Mesothelial cell of epicardium (in vitro differentiated cells): ENCODE measurements at regions not wholly inside any gene's neighbourhood (a gene's known extent, or its start where the extent isn't known, plus 50 kb on each side); places are given as distances from the start of the nearest gene placed in this dataset.
"Not testable (repeated sequence)": the region's sequence is repeated elsewhere in the genome, so short reads cannot be mapped to it uniquely, and the experiment has no call there.

Experiments used
- DNase-seq, 2 experiments: peaks; one replicate each; pipeline ENCODE4 v3.0.0; 2021; ENCODE audit warnings: low spot score in 2 of 2; ENCODE audit not compliant: unreplicated experiment in 2 of 2
- H3K27ac Mint-ChIP-seq: 2 replicates; pipeline ENCODE4 v1.8.0; 2021; ENCODE audit warnings: mixed read lengths
- H3K27me3 Mint-ChIP-seq: 2 replicates; pipeline ENCODE4 v1.8.0; 2021; ENCODE audit warnings: low read depth, mixed read lengths
- H3K36me3 Mint-ChIP-seq: 2 replicates; pipeline ENCODE4 v1.8.0; 2021; ENCODE audit warnings: mixed read lengths
- H3K4me1 Mint-ChIP-seq: 2 replicates; pipeline ENCODE4 v1.8.0; 2021; ENCODE audit warnings: mixed read lengths
- H3K4me3 Mint-ChIP-seq: 2 replicates; pipeline ENCODE4 v1.8.0; 2021; ENCODE audit warnings: mild to moderate bottlenecking, moderate library complexity, mixed read lengths
- H3K9me3 Mint-ChIP-seq: 2 replicates; pipeline ENCODE4 v1.8.0; 2021; ENCODE audit warnings: mixed read lengths
- TF ChIP-seq, protein P1 (sequence below): fragments of 200-600 bp; sonication (generic); IDR thresholded peaks from one replicate; pipeline ENCODE4 v1.5.0; 2021; ENCODE audit warnings: antibody characterized with exemption; ENCODE audit not compliant: unreplicated experiment

DNA sequence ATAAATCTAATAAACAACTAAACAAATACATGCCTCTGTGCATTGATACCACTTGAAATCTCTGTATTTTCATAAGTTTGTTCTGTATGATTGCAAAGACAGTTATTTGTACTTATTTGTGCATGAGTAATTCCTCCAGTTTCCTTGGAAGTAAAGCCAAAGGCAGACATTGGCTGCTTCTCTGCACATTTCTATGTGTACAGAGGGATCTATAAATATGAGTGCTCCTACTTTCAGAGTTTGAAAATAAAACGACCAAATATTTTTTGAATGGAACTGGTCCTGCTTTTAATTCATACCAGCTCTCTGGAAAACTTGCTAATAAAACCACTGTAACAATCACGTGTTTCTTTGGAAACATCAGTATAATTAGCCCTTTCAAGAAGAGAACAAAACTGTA lies 306.5 kb downstream of the MAN2A1 start:
- H3K4me3 Mint-ChIP-seq: no peak overlapping the region
- no peak overlapping the region for H3K27ac Mint-ChIP-seq
- peaks cover 2% of the 10 kb centered on the region for H3K27me3 Mint-ChIP-seq
- peaks cover 5% of the 10 kb centered on the region for H3K9me3 Mint-ChIP-seq
- H3K4me1 Mint-ChIP-seq: peaks cover 4% of the 10 kb centered on the region
- TF ChIP-seq, protein P1, sequence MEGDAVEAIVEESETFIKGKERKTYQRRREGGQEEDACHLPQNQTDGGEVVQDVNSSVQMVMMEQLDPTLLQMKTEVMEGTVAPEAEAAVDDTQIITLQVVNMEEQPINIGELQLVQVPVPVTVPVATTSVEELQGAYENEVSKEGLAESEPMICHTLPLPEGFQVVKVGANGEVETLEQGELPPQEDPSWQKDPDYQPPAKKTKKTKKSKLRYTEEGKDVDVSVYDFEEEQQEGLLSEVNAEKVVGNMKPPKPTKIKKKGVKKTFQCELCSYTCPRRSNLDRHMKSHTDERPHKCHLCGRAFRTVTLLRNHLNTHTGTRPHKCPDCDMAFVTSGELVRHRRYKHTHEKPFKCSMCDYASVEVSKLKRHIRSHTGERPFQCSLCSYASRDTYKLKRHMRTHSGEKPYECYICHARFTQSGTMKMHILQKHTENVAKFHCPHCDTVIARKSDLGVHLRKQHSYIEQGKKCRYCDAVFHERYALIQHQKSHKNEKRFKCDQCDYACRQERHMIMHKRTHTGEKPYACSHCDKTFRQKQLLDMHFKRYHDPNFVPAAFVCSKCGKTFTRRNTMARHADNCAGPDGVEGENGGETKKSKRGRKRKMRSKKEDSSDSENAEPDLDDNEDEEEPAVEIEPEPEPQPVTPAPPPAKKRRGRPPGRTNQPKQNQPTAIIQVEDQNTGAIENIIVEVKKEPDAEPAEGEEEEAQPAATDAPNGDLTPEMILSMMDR: no peak
- no peaks in the 10 kb centered on the region for H3K36me3 Mint-ChIP-seq
- DNase-seq: no peak

- Mint-ChIP-seq H3K27me3 (peaks cover 2% of the 10 kb centered on the region), H3K36me3 (no peaks in the 10 kb centered on the region), H3K27ac (no peak overlapping the region), H3K4me3 (no peak overlapping the region), H3K4me1 (peaks cover 4% of the 10 kb centered on the region), H3K9me3 (peaks cover 5% of the 10 kb centered on the region)
- TF ChIP-seq, protein P1: no peak
- DNase-seq: no peak
Measured at GRCh38 chr5:109997161-109997560, 307.4 kb downstream of the MAN2A1 start.

DNA sequence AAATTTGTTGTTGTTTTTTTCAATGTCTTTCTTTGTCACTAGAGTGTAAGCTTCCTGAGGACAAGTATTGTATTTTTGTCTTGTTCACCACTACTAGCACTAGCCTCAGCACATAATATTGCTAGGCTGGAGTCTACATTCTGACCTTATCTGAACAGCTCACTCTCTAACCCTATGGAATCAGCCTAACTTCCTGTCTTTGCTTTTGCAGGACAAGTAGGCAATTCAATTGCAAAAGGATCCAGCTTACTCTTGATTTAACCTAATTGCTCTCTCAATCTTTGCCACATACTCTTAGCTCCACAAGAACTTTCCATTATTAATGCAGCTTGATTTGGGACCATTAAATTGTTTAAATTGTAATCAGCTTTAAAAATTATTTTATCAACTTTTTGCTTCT lies 308.5 kb downstream of the MAN2A1 start:
- H3K4me1 Mint-ChIP-seq: peaks cover 4% of the 10 kb centered on the region
- H3K4me3 Mint-ChIP-seq: no peak overlapping the region
- peaks cover 2% of the 10 kb centered on the region for H3K27me3 Mint-ChIP-seq
- no peak for DNase-seq
- H3K9me3 Mint-ChIP-seq: peaks cover 9% of the 10 kb centered on the region
- no peak overlapping the region for H3K27ac Mint-ChIP-seq
- no peaks in the 10 kb centered on the region for H3K36me3 Mint-ChIP-seq
- TF ChIP-seq, protein P1: no peak

DNA sequence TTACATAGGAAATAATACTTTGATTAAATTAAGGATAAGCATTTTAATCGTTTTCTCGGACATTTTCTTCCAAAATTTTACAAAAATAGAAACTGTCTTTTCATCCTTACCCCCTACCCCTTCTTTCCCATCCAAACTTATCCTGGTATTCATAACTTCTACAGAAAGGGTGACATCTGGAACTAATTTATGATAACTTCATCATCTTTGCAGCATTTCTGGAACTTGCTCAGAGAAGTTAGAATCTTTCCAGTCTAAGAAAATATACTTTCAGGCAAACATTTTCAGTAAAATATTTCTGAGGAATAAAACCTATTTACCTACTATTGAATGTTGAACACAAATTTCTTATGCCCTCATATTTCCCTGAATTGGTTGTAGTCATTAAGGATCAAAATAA lies 309.0 kb downstream of the MAN2A1 start:
- peaks cover 4% of the 10 kb centered on the region for H3K4me1 Mint-ChIP-seq
- no peak overlapping the region for H3K27ac Mint-ChIP-seq
- H3K36me3 Mint-ChIP-seq: no peaks in the 10 kb centered on the region
- H3K9me3 Mint-ChIP-seq: peaks cover 9% of the 10 kb centered on the region
- no peak for DNase-seq
- peaks cover 2% of the 10 kb centered on the region for H3K27me3 Mint-ChIP-seq
- H3K4me3 Mint-ChIP-seq: no peak overlapping the region
- TF ChIP-seq, protein P1: no peak

DNA sequence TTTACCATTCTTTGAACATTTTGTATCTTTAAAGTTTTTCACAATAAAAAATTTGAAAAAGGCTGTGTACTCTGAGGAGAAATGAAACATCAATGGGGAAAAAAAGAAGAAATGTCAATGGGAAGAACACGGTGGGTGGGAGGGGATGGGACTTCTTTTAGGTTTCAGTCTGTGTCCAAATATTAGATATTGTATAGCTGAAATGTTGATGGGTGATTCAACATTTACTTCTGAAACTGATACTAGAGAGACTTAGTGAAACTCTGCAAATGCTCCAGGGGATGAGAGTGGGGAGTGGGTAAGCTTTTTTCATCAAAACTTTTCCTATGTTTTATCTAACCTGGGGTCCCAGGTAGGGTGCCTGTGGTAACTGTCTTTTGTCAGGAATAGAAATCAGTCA lies 311.9 kb downstream of the MAN2A1 start:
- TF ChIP-seq, protein P1: no peak
- Mint-ChIP-seq H3K4me3 (no peak overlapping the region), H3K27ac (no peak overlapping the region), H3K9me3 (peaks cover 16% of the 10 kb centered on the region), H3K36me3 (no peaks in the 10 kb centered on the region), H3K4me1 (peaks cover 4% of the 10 kb centered on the region), H3K27me3 (no peaks in the 10 kb centered on the region)
- no peak for DNase-seq

GRCh38 chr5:110002652-110003051 lies 312.9 kb downstream of the MAN2A1 start:
- no peak for DNase-seq
- Mint-ChIP-seq H3K9me3 (peaks cover 16% of the 10 kb centered on the region), H3K4me1 (peaks cover 4% of the 10 kb centered on the region), H3K36me3 (no peaks in the 10 kb centered on the region), H3K4me3 (no peak overlapping the region), H3K27ac (no peak overlapping the region), H3K27me3 (no peaks in the 10 kb centered on the region)
- TF ChIP-seq, protein P1: no peak

GRCh38 chr5:110005907-110006562 lies 316.3 kb downstream of the MAN2A1 start:
- not testable (repeated sequence) for DNase-seq, H3K27ac Mint-ChIP-seq, H3K4me3 Mint-ChIP-seq, H3K36me3 Mint-ChIP-seq, H3K4me1 Mint-ChIP-seq, H3K27me3 Mint-ChIP-seq
- peaks cover 11% of the 10 kb centered on the region for H3K9me3 Mint-ChIP-seq
